ENCODE measurements at regions not wholly inside any gene's neighbourhood (a gene's known extent, or its start where the extent isn't known, plus 50 kb on each side); places are given as distances from the start of the nearest gene placed in this dataset.

DNA sequence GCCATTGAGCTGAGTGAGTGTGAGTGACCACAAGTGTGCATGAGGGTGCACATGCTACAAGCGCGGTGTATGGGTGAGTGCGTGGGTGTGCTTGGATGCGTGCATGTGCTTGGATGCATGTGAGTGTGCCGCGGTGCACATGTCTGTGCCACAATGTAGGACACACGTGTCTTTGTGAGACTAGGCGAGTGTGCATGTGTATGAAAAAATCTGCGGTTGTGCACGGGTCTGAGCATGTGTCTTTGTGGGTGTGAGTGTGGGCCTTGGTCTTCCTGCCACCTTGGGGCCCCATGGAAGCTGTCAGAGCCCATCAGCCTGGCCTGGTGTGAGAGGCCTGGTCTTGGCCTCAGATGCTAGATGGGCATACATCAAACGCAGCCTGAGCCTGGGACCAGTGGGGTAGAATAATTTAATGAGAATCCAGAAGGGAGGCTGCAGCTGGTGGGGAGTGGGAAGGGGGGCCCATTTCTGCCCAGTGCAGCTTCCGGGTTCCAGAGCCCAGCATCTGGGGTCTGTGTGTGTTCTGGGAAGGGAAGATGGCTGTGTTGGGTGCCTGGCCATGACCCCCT is 103.9 kb upstream of the SLC2A1 start:
- DNase-seq (ENCODE audit: unreplicated experiment) = no peak
- no peaks in the 10 kb centered on the region for H3K9me3 Mint-ChIP-seq (ENCODE audit: unreplicated experiment)
- POLR2A ChIA-PET = no interaction called here
- no peak overlapping the region for H3K4me3 Mint-ChIP-seq (ENCODE audit: unreplicated experiment)
- intact Hi-C loops (cut with micrococcal nuclease) = no loop called here
- no peak overlapping the region for H3K27ac Mint-ChIP-seq (ENCODE audit: low read depth, unreplicated experiment)
- CTCF ChIA-PET = interaction anchor here (0.9 to 1.8 kb wide), 3 partner anchors 11 to 149 kb away, joined by 3 to 4 read pairs (median 3); no protein-coding TSS in a partner anchor
- H3K27me3 Mint-ChIP-seq (ENCODE audit: insufficient read depth, unreplicated experiment) = no peaks in the 10 kb centered on the region
- TF ChIP-seq, protein P1, sequence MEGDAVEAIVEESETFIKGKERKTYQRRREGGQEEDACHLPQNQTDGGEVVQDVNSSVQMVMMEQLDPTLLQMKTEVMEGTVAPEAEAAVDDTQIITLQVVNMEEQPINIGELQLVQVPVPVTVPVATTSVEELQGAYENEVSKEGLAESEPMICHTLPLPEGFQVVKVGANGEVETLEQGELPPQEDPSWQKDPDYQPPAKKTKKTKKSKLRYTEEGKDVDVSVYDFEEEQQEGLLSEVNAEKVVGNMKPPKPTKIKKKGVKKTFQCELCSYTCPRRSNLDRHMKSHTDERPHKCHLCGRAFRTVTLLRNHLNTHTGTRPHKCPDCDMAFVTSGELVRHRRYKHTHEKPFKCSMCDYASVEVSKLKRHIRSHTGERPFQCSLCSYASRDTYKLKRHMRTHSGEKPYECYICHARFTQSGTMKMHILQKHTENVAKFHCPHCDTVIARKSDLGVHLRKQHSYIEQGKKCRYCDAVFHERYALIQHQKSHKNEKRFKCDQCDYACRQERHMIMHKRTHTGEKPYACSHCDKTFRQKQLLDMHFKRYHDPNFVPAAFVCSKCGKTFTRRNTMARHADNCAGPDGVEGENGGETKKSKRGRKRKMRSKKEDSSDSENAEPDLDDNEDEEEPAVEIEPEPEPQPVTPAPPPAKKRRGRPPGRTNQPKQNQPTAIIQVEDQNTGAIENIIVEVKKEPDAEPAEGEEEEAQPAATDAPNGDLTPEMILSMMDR (IDR thresholded peaks at IDR 0.05; ENCODE audit: unreplicated experiment) = no peak
- BruUV-seq (replicated peaks) = no TSS peak
- H3K4me1 Mint-ChIP-seq (ENCODE audit: insufficient read depth, unreplicated experiment) = no peaks in the 10 kb centered on the region
- no peaks in the 10 kb centered on the region for H3K36me3 Mint-ChIP-seq (ENCODE audit: insufficient read depth, unreplicated experiment)

DNA sequence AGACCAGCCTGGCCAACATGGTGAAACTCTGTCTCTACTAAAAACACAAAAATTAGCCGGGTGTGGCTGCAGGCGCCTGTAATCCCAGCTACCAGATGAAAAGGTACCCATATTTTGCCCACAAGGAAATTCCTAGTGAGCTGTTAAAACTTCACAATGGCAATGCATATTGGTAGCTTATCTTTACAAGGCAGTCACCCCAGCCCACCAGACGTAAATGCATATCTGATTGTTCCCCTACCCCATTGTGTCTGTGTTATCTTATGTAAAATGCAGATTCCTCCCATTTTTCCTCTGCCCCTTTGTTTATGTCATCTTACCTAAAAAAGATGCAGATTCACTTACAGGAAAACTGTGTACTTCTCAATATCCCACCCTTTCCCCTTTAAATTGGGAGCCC is 103.1 kb upstream of the SLC2A1 start:
- Mint-ChIP-seq H3K9me3 (ENCODE audit: unreplicated experiment) (no peaks in the 10 kb centered on the region), H3K4me3 (ENCODE audit: unreplicated experiment) (no peak overlapping the region), H3K36me3 (ENCODE audit: insufficient read depth, unreplicated experiment) (no peaks in the 10 kb centered on the region), H3K27me3 (ENCODE audit: insufficient read depth, unreplicated experiment) (no peaks in the 10 kb centered on the region), H3K4me1 (ENCODE audit: insufficient read depth, unreplicated experiment) (no peaks in the 10 kb centered on the region), H3K27ac (ENCODE audit: low read depth, unreplicated experiment) (no peak overlapping the region)
- no TSS peak for BruUV-seq (replicated peaks)
- ChIA-PET CTCF (interaction anchor here (0.9 to 1.8 kb wide), 5 partner anchors 12 to 150 kb away, joined by 3 to 5 read pairs (median 3); no protein-coding TSS in a partner anchor), POLR2A (interaction anchor here (1.1 kb wide), 2 partner anchors 139 to 147 kb away, joined by 3 read pairs; no protein-coding TSS in a partner anchor)
- DNase-seq (ENCODE audit: unreplicated experiment) = no peak
- intact Hi-C loops (cut with micrococcal nuclease) = no loop called here
- TF ChIP-seq, protein P1 (IDR thresholded peaks at IDR 0.05; ENCODE audit: unreplicated experiment) = no peak

DNA sequence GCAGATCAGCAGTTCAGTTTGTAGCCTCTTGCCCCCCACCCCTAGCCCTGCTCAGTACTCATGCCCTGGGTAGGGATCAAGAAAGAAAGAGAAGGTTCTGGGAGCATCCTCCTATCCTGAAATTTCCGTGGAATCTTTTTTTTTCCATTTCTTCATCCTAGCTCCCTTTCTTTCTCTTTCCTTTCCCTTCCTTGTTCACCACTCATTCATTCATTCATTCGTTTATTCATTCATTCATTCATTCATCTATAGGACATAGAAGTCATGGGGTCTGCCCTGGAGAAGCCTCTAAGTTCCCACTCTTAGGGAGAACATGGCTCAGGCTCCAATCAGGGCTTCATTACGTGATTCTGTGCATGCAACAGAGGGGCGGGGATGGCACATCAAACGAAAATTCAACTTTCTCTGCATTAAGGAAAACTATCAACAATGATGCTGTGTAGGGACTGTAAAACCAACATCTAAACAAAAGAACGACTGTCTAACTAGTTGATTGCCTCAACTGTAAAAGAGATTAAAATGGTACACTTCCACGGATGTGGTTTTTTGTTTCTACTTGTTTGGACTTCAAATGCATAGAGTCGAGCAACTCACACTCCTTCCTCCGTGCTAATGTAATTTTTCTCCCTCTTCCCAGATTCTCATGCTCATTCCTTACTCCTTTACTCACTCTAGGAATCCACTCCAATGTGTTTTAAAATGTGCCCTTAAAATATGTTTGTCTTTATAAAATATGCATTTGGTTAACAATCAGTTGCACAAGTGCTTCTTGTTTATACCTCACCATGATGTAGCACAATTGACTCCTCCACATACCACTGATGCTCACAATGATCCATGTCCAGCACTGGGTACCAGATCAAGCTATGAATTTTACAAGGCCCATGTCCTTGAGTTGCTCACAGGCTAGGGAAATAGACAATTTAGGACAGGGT is 101.2 kb upstream of the SLC2A1 start:
- Mint-ChIP-seq H3K4me1 (ENCODE audit: insufficient read depth, unreplicated experiment) (no peaks in the 10 kb centered on the region), H3K27me3 (ENCODE audit: insufficient read depth, unreplicated experiment) (no peaks in the 10 kb centered on the region), H3K4me3 (ENCODE audit: unreplicated experiment) (no peak overlapping the region), H3K27ac (ENCODE audit: low read depth, unreplicated experiment) (no peak overlapping the region), H3K36me3 (ENCODE audit: insufficient read depth, unreplicated experiment) (no peaks in the 10 kb centered on the region), H3K9me3 (ENCODE audit: unreplicated experiment) (no peaks in the 10 kb centered on the region)
- no TSS peak for BruUV-seq (replicated peaks)
- TF ChIP-seq, protein P1 (IDR thresholded peaks at IDR 0.05; ENCODE audit: unreplicated experiment) = no peak
- intact Hi-C loops (cut with micrococcal nuclease) = no loop called here
- CTCF ChIA-PET = interaction anchor here (0.6 to 1.7 kb wide), 4 partner anchors 9 to 248 kb away, joined by 3 to 12 read pairs (median 6); no protein-coding TSS in a partner anchor
- POLR2A ChIA-PET = interaction anchor here (1.4 to 1.7 kb wide), 2 partner anchors 11 to 38 kb away, joined by 7 to 8 read pairs; no protein-coding TSS in a partner anchor
- no peak for DNase-seq (ENCODE audit: unreplicated experiment)
